ENCODE measurements at regions not wholly inside any gene's neighbourhood (a gene's known extent, or its start where the extent isn't known, plus 50 kb on each side); places are given as distances from the start of the nearest gene placed in this dataset.
"Not testable (repeated sequence)": the region's sequence is repeated elsewhere in the genome, so short reads cannot be mapped to it uniquely, and the experiment has no call there.

GRCh38 chr4:17234678-17235077 is 277.2 kb downstream of the QDPR start:
- TF ChIP-seq, protein P1, sequence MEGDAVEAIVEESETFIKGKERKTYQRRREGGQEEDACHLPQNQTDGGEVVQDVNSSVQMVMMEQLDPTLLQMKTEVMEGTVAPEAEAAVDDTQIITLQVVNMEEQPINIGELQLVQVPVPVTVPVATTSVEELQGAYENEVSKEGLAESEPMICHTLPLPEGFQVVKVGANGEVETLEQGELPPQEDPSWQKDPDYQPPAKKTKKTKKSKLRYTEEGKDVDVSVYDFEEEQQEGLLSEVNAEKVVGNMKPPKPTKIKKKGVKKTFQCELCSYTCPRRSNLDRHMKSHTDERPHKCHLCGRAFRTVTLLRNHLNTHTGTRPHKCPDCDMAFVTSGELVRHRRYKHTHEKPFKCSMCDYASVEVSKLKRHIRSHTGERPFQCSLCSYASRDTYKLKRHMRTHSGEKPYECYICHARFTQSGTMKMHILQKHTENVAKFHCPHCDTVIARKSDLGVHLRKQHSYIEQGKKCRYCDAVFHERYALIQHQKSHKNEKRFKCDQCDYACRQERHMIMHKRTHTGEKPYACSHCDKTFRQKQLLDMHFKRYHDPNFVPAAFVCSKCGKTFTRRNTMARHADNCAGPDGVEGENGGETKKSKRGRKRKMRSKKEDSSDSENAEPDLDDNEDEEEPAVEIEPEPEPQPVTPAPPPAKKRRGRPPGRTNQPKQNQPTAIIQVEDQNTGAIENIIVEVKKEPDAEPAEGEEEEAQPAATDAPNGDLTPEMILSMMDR (conservative IDR thresholded peaks at IDR 0.05; ENCODE audit: low read length): no peak
- TF ChIP-seq EZH2phosphoT487 (IDR thresholded peaks at IDR 0.05; ENCODE audit: borderline replicate concordance): no peak

GRCh38 chr4:17232566-17233253 is 279.2 kb downstream of the QDPR start:
- H3F3A ChIP-seq (ENCODE audit: low read depth): no peaks in the 10 kb centered on the region
- no peaks in the 10 kb centered on the region for H3K79me2 ChIP-seq (ENCODE audit: insufficient read depth, low read length)
- no peak overlapping the region for H3K9ac ChIP-seq (ENCODE audit: low read depth, low read length, poor library complexity, severe bottlenecking)
- H3K36me3 ChIP-seq (ENCODE audit: insufficient read depth, low read length): no peaks in the 10 kb centered on the region
- H3K9me2 ChIP-seq (replicated peaks; ENCODE audit: low read depth, low read length): no peaks in the 10 kb centered on the region
- H2AFZ ChIP-seq (ENCODE audit: low read length): no peak overlapping the region
- H3K9me3 ChIP-seq (ENCODE audit: insufficient read depth, low read depth, low read length): no peaks in the 10 kb centered on the region
- H4K20me1 ChIP-seq (ENCODE audit: insufficient read depth, low read length, poor library complexity, severe bottlenecking): no peaks in the 10 kb centered on the region
- H3K4me2 ChIP-seq (ENCODE audit: low read depth, low read length, poor library complexity, severe bottlenecking): no peak overlapping the region
- TF ChIP-seq EZH2phosphoT487 (IDR thresholded peaks at IDR 0.05; ENCODE audit: borderline replicate concordance): no peak
- TF ChIP-seq, protein P1 (conservative IDR thresholded peaks at IDR 0.05; ENCODE audit: low read length): no peak
- no peaks in the 10 kb centered on the region for H3K27me3 ChIP-seq (ENCODE audit: insufficient read depth, low read length, poor library complexity, severe bottlenecking)
- H3K4me1 ChIP-seq (ENCODE audit: insufficient read depth, low read length, poor library complexity, severe bottlenecking): no peaks in the 10 kb centered on the region
- H3K4me3 ChIP-seq (ENCODE audit: low read length, poor library complexity, severe bottlenecking): no peak overlapping the region

More at GRCh38 chr4:17234678-17235077, 277.2 kb downstream of the QDPR start:
- Histone ChIP-seq H3K79me2 (ENCODE audit: insufficient read depth, low read length) (no peaks in the 10 kb centered on the region), H3K36me3 (ENCODE audit: insufficient read depth, low read length) (no peaks in the 10 kb centered on the region), H3K9me3 (ENCODE audit: insufficient read depth, low read depth, low read length) (no peaks in the 10 kb centered on the region), H3K9me2 (replicated peaks; ENCODE audit: low read depth, low read length) (no peaks in the 10 kb centered on the region), H2AFZ (ENCODE audit: low read length) (no peak overlapping the region), H3K4me2 (ENCODE audit: low read depth, low read length, poor library complexity, severe bottlenecking) (no peak overlapping the region), H3K9ac (ENCODE audit: low read depth, low read length, poor library complexity, severe bottlenecking) (no peak overlapping the region), H3K4me1 (ENCODE audit: insufficient read depth, low read length, poor library complexity, severe bottlenecking) (no peaks in the 10 kb centered on the region), H3K4me3 (ENCODE audit: low read length, poor library complexity, severe bottlenecking) (no peak overlapping the region), H3F3A (ENCODE audit: low read depth) (no peaks in the 10 kb centered on the region), H4K20me1 (ENCODE audit: insufficient read depth, low read length, poor library complexity, severe bottlenecking) (no peaks in the 10 kb centered on the region), H3K27me3 (ENCODE audit: insufficient read depth, low read length, poor library complexity, severe bottlenecking) (no peaks in the 10 kb centered on the region)

GRCh38 chr4:17231880-17232475 is 279.9 kb downstream of the QDPR start:
- not testable (repeated sequence) for H3F3A ChIP-seq (ENCODE audit: low read depth); H3K9me3 ChIP-seq (ENCODE audit: insufficient read depth, low read depth, low read length); H3K27me3 ChIP-seq (ENCODE audit: insufficient read depth, low read length, poor library complexity, severe bottlenecking); H3K4me3 ChIP-seq (ENCODE audit: low read length, poor library complexity, severe bottlenecking); H3K36me3 ChIP-seq (ENCODE audit: insufficient read depth, low read length); H3K4me2 ChIP-seq (ENCODE audit: low read depth, low read length, poor library complexity, severe bottlenecking); H4K20me1 ChIP-seq (ENCODE audit: insufficient read depth, low read length, poor library complexity, severe bottlenecking); H2AFZ ChIP-seq (ENCODE audit: low read length); H3K9ac ChIP-seq (ENCODE audit: low read depth, low read length, poor library complexity, severe bottlenecking); H3K79me2 ChIP-seq (ENCODE audit: insufficient read depth, low read length); H3K9me2 ChIP-seq (replicated peaks; ENCODE audit: low read depth, low read length); H3K4me1 ChIP-seq (ENCODE audit: insufficient read depth, low read length, poor library complexity, severe bottlenecking)

DNA sequence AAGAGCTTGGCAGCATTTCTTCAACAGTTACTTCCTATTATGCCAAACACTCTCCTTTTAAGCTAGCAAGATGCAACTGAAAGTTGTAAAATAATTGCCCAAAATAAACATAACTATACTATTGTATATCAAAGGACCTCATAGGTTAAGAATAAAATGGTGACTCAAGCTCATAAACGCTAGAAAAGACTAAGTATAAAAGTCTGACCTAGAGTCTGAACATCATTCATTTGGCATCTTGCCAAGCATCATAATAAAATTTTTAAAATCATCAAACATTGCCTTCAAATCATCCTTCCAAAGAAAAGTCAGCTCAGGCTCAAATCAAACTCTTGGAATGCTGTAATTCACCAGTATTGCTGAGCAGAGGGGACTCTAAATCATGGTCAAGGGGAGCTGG is 281.2 kb downstream of the QDPR start:
- Histone ChIP-seq H3K27me3 (ENCODE audit: insufficient read depth, low read length, poor library complexity, severe bottlenecking) (no peaks in the 10 kb centered on the region), H3K36me3 (ENCODE audit: insufficient read depth, low read length) (no peaks in the 10 kb centered on the region), H3K9me3 (ENCODE audit: insufficient read depth, low read depth, low read length) (no peaks in the 10 kb centered on the region), H3K79me2 (ENCODE audit: insufficient read depth, low read length) (no peaks in the 10 kb centered on the region), H3K4me2 (ENCODE audit: low read depth, low read length, poor library complexity, severe bottlenecking) (no peak overlapping the region), H3K9ac (ENCODE audit: low read depth, low read length, poor library complexity, severe bottlenecking) (no peak overlapping the region), H3K9me2 (replicated peaks; ENCODE audit: low read depth, low read length) (no peaks in the 10 kb centered on the region), H4K20me1 (ENCODE audit: insufficient read depth, low read length, poor library complexity, severe bottlenecking) (no peaks in the 10 kb centered on the region), H3K4me3 (ENCODE audit: low read length, poor library complexity, severe bottlenecking) (no peak overlapping the region), H3K4me1 (ENCODE audit: insufficient read depth, low read length, poor library complexity, severe bottlenecking) (no peaks in the 10 kb centered on the region), H3F3A (ENCODE audit: low read depth) (no peaks in the 10 kb centered on the region), H2AFZ (ENCODE audit: low read length) (no peak overlapping the region)
- no peak for TF ChIP-seq EZH2phosphoT487 (IDR thresholded peaks at IDR 0.05; ENCODE audit: borderline replicate concordance)
- TF ChIP-seq, protein P1 (conservative IDR thresholded peaks at IDR 0.05; ENCODE audit: low read length): no peak

All from Loucy (cell line).